GM13976 (cell line): ENCODE measurements at regions not wholly inside any gene's neighbourhood (a gene's known extent, or its start where the extent isn't known, plus 50 kb on each side); places are given as distances from the start of the nearest gene placed in this dataset.

Experiments used
- DNase-seq: peaks from one replicate; pipeline ENCODE4 v3.0.0; 2012; ENCODE audit warnings: low spot score
- CTCF ChIP-seq: IDR thresholded peaks from 2 replicates; pipeline ENCODE4 v1.5.1; 2012; ENCODE audit warnings: borderline replicate concordance, mild to moderate bottlenecking; ENCODE audit not compliant: insufficient read depth; ENCODE audit errors: extremely low read depth, missing control alignments, control extremely low read depth
- in situ Hi-C: fragments of 300-500 bp; cut with MboI; formaldehyde crosslinking; loops from one replicate; pipeline ENCODE4 v1.12.0; 2022; ENCODE audit warnings: low sequenced_read_pairs, mixed read lengths, inconsistent platforms; ENCODE audit not compliant: unreplicated experiment

DNA sequence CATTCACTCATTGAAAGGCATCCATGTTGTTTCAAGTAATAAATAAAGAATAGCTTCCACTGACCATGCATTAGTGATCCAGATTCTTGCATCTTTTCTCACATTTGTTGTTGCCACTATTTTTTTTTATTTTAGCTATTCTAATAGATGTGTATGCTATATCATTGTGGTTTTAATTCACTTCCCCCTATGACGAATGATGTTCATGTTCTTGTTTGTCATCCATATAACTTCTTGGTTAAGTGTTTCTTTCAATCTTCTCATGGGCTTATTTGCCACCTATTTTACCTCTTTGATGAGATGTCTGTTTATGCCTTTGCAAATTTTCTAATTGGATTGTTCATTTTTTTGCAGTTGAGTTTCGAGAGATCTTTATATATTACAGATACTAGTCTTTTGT is 681.2 kb downstream of the HDGFL1 start:
- no peak for DNase-seq
- in situ Hi-C loops = no loop called here
- no peak for TF ChIP-seq CTCF

DNA sequence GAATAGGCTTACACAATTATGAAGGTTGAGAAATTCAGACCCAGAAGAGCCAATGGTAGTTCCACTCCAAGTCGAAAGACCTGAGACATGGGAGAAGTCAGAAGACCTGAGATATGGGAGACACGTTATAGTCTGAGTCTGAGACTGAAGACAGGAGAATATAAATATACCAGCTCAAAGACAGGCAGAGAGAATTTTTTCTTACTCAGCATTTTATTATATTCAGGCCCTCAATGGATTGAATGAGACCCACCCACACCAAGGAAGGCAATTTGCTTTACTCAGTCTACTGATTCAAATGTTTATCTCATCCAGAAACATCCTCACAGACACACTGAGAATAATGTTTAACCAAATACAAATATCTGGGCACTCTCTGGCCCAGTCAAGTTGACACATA is 693.5 kb downstream of the HDGFL1 start:
- no peak for TF ChIP-seq CTCF
- in situ Hi-C loops = no loop called here
- DNase-seq = no peak

GRCh38 chr6:23265270-23265669 is 695.9 kb downstream of the HDGFL1 start:
- no peak for TF ChIP-seq CTCF
- in situ Hi-C loops = no loop called here
- DNase-seq = no peak

- in situ Hi-C loops = no loop called here
- no peak for DNase-seq
- no peak for TF ChIP-seq CTCF
Observed at GRCh38 chr6:23266536-23266935, 697.2 kb downstream of the HDGFL1 start.

- TF ChIP-seq CTCF = no peak
- in situ Hi-C loops = no loop called here
- DNase-seq = no peak
Observed at GRCh38 chr6:23267651-23268050, 698.3 kb downstream of the HDGFL1 start.

GRCh38 chr6:23268348-23268747 is 699.0 kb downstream of the HDGFL1 start:
- TF ChIP-seq CTCF = no peak
- no peak for DNase-seq
- in situ Hi-C loops = no loop called here

GRCh38 chr6:23269436-23269835 is 700.1 kb downstream of the HDGFL1 start:
- no peak for DNase-seq
- no peak for TF ChIP-seq CTCF
- in situ Hi-C loops = no loop called here
